H9 (cell line): ENCODE measurements at regions not wholly inside any gene's neighbourhood (a gene's known extent, or its start where the extent isn't known, plus 50 kb on each side); places are given as distances from the start of the nearest gene placed in this dataset.

Experiments used
- DNase-seq: peaks from one replicate; pipeline ENCODE4 v3.0.0-alpha.2; 2017
- H2AFZ ChIP-seq: one replicate; pipeline ENCODE4 v1.6.1; 2013; ENCODE audit warnings: mild to moderate bottlenecking, low read length, control low read depth, moderate library complexity
- H2AK5ac ChIP-seq: 2 replicates; pipeline ENCODE4 v1.6.1; 2013; ENCODE audit warnings: low read length, control low read depth, mixed read lengths; ENCODE audit not compliant: insufficient read length
- H2BK120ac ChIP-seq: one replicate; pipeline ENCODE4 v1.6.1; 2013; ENCODE audit warnings: low read depth, mild to moderate bottlenecking, low read length, control low read depth, inconsistent platforms; ENCODE audit not compliant: poor library complexity, severe bottlenecking
- H2BK12ac ChIP-seq: 2 replicates; pipeline ENCODE4 v1.6.1; 2013; ENCODE audit warnings: low read length, control low read depth, mixed read lengths, low read depth; ENCODE audit not compliant: insufficient read length
- H2BK15ac ChIP-seq: 2 replicates; pipeline ENCODE4 v1.6.1; 2013; ENCODE audit warnings: low read depth, low read length, control low read depth
- H2BK20ac ChIP-seq: one replicate; pipeline ENCODE4 v1.6.1; 2013; ENCODE audit warnings: low read depth, mild to moderate bottlenecking, low read length, control low read depth, inconsistent platforms; ENCODE audit not compliant: poor library complexity, severe bottlenecking
- H2BK5ac ChIP-seq: 2 replicates; pipeline ENCODE4 v1.6.1; 2013; ENCODE audit warnings: low read length, control low read depth, mixed read lengths; ENCODE audit not compliant: insufficient read length
- H3K14ac ChIP-seq: 2 replicates; pipeline ENCODE4 v1.6.1; 2013; ENCODE audit warnings: low read length, control low read depth; ENCODE audit not compliant: insufficient read depth
- H3K18ac ChIP-seq: 2 replicates; pipeline ENCODE4 v1.6.1; 2013; ENCODE audit warnings: low read depth, mild to moderate bottlenecking, mixed read lengths, low read length, control low read depth; ENCODE audit not compliant: insufficient read length
- H3K23ac ChIP-seq: 2 replicates; pipeline ENCODE4 v1.6.1; 2013; ENCODE audit warnings: low read length, control low read depth, mixed read lengths, low read depth; ENCODE audit not compliant: insufficient read length
- H3K23me2 ChIP-seq: 2 replicates; pipeline ENCODE4 v1.6.1; 2013; ENCODE audit warnings: low read depth, mild to moderate bottlenecking, mixed read lengths, low read length, control low read depth; ENCODE audit not compliant: insufficient read length, poor library complexity, severe bottlenecking
- H3K27ac ChIP-seq: 2 replicates; pipeline ENCODE4 v1.5.1; 2013; ENCODE audit warnings: low read length, control low read depth, mixed read lengths, low read depth; ENCODE audit not compliant: insufficient read length
- H3K27me3 ChIP-seq: 2 replicates; pipeline ENCODE4 v1.6.1; 2013; ENCODE audit warnings: low read length, control low read depth, inconsistent platforms; ENCODE audit not compliant: insufficient read depth
- H3K4ac ChIP-seq: 2 replicates; pipeline ENCODE4 v1.6.1; 2013; ENCODE audit warnings: low read depth, mild to moderate bottlenecking, control low read depth, inconsistent platforms, low read length, moderate library complexity
- H3K4me1 ChIP-seq: 2 replicates; pipeline ENCODE4 v1.6.1; 2013; ENCODE audit warnings: low read length, control low read depth, inconsistent platforms; ENCODE audit not compliant: insufficient read depth
- H3K4me2 ChIP-seq: 2 replicates; pipeline ENCODE4 v1.6.1; 2013; ENCODE audit warnings: low read length, control low read depth, mixed read lengths; ENCODE audit not compliant: insufficient read length, insufficient read depth
- H3K56ac ChIP-seq: 2 replicates; pipeline ENCODE4 v1.6.1; 2013; ENCODE audit warnings: low read depth, mild to moderate bottlenecking, mixed read lengths, low read length, control low read depth; ENCODE audit not compliant: insufficient read length
- H3K79me1 ChIP-seq: 2 replicates; pipeline ENCODE4 v1.6.1; 2013; ENCODE audit warnings: low read depth, mild to moderate bottlenecking, moderate library complexity, low read length, control low read depth, inconsistent platforms; ENCODE audit not compliant: insufficient read depth, poor library complexity, severe bottlenecking
- H3K79me2 ChIP-seq: 2 replicates; pipeline ENCODE4 v1.6.1; 2013; ENCODE audit warnings: low read length, control low read depth, inconsistent platforms; ENCODE audit not compliant: insufficient read depth
- H3K9ac ChIP-seq: 2 replicates; pipeline ENCODE4 v1.6.1; 2013; ENCODE audit warnings: low read length, control low read depth, mixed read lengths; ENCODE audit not compliant: insufficient read length; ENCODE audit errors: extremely low read depth
- H3K9me3 ChIP-seq: one replicate; pipeline ENCODE4 v1.6.1; 2013; ENCODE audit warnings: low read depth, low read length, inconsistent platforms; ENCODE audit not compliant: control insufficient read depth
- H3T11ph ChIP-seq: one replicate; pipeline ENCODE4 v1.6.1; 2013; ENCODE audit warnings: mild to moderate bottlenecking, low read length, control low read depth, inconsistent platforms
- H4K20me1 ChIP-seq: one replicate; pipeline ENCODE4 v1.6.1; 2013; ENCODE audit not compliant: control insufficient read depth, insufficient read length, insufficient read depth
- H4K5ac ChIP-seq: 2 replicates; pipeline ENCODE4 v1.6.1; 2013; ENCODE audit warnings: low read depth, mild to moderate bottlenecking, mixed read lengths, low read length, control low read depth; ENCODE audit not compliant: insufficient read length
- H4K8ac ChIP-seq: replicated peaks from 2 replicates; pipeline ENCODE4 v1.6.1; 2013; ENCODE audit warnings: low read length, control low read depth, mixed read lengths, low read depth; ENCODE audit not compliant: insufficient read length
- H4K91ac ChIP-seq: 2 replicates; pipeline ENCODE4 v1.6.1; 2013; ENCODE audit warnings: low read depth, mild to moderate bottlenecking, moderate library complexity, mixed read lengths, low read length, control low read depth; ENCODE audit not compliant: insufficient read length
- H3K27ac Mint-ChIP-seq, 3 experiments: 2 replicates in 2 of 3; 3 replicates in 1 of 3; pipeline ENCODE4 v1.8.0; 2020 to 2021; ENCODE audit warnings: mixed read lengths in 3 of 3, mild to moderate bottlenecking in 1 of 3, moderate library complexity in 1 of 3
- H3K27me3 Mint-ChIP-seq: 2 replicates; pipeline ENCODE4 v1.8.0; 2021; ENCODE audit warnings: low read depth, mild to moderate bottlenecking, moderate library complexity, mixed read lengths
- H3K36me3 Mint-ChIP-seq, 3 experiments: 2 replicates in 2 of 3; 3 replicates in 1 of 3; pipeline ENCODE4 v1.8.0; 2020 to 2021; ENCODE audit warnings: low read depth in 3 of 3, mixed read lengths in 3 of 3; ENCODE audit not compliant: insufficient read depth in 1 of 3
- H3K4me1 Mint-ChIP-seq, 2 experiments: 2 replicates each; pipeline ENCODE4 v1.8.0; 2020; ENCODE audit warnings: mixed read lengths in 2 of 2
- H3K4me3 Mint-ChIP-seq, 2 experiments: 2 replicates in 1 of 2; 3 replicates in 1 of 2; pipeline ENCODE4 v1.8.0; 2020 to 2021; ENCODE audit warnings: mild to moderate bottlenecking in 2 of 2, mixed read lengths in 2 of 2, moderate library complexity in 1 of 2
- H3K9me3 Mint-ChIP-seq, 2 experiments: 2 replicates in 1 of 2; 3 replicates in 1 of 2; pipeline ENCODE4 v1.8.0; 2020; ENCODE audit warnings: mild to moderate bottlenecking in 2 of 2, mixed read lengths in 2 of 2, moderate library complexity in 1 of 2
- CTCF ChIP-seq: fragments of 200-600 bp; sonication (generic); conservative IDR thresholded peaks from 3 replicates; pipeline ENCODE4 v1.8.0; 2021; ENCODE audit warnings: antibody characterized with exemption, mild to moderate bottlenecking
- WGBS: extraction: QIAGEN DNeasy Blood & Tissue Kit; methylation state at CpG from one replicate; pipeline ENCODE4 v1.1.7; 2013; ENCODE audit warnings: missing lambda C conversion rate, low lambda C conversion rate, mixed read lengths; ENCODE audit not compliant: insufficient read length; ENCODE audit errors: extremely low coverage; 5-methylcytosine and 5-hydroxymethylcytosine counted together

GRCh38 chr20:7692478-7692877 is 247.8 kb downstream of the HAO1 start:
- Histone ChIP-seq H3K4me1 (no peaks in the 10 kb centered on the region), H2AFZ (no peak overlapping the region), H3K56ac (no peak overlapping the region), H3T11ph (no peak overlapping the region), H2BK20ac (no peak overlapping the region), H4K5ac (no peak overlapping the region), H2BK15ac (no peak overlapping the region), H3K4ac (no peak overlapping the region), H3K27ac (no peak overlapping the region), H3K4me2 (no peak overlapping the region), H2BK120ac (no peak overlapping the region), H4K8ac (no peak overlapping the region), H3K23me2 (no peaks in the 10 kb centered on the region), H3K79me2 (no peaks in the 10 kb centered on the region), H3K9ac (no peak overlapping the region), H2BK5ac (no peak overlapping the region), H3K9me3 (no peaks in the 10 kb centered on the region), H3K18ac (no peak overlapping the region), H3K79me1 (no peaks in the 10 kb centered on the region), H2AK5ac (no peak overlapping the region), H3K14ac (no peak overlapping the region), H3K27me3 (no peaks in the 10 kb centered on the region), H3K23ac (no peak overlapping the region), H4K20me1 (no peaks in the 10 kb centered on the region), H4K91ac (no peak overlapping the region), H2BK12ac (no peak overlapping the region)
- no peak for TF ChIP-seq CTCF
- Mint-ChIP-seq H3K4me1 (0 out of 4 replicates have a peak, but pooled peaks cover 0 to 2% of the 10 kb centered on the region in 2 experiments), H3K4me3 (no peak overlapping the region), H3K36me3 (no peaks in the 10 kb centered on the region), H3K27me3 (no peaks in the 10 kb centered on the region), H3K27ac (no peak overlapping the region), H3K9me3 (no peaks in the 10 kb centered on the region; a peak in 1 of 5 replicates)
- DNase-seq = no peak
- no CpG with 5 or more reads among the region's 1 CpG for WGBS
